HEK293T (cell line): ENCODE measurements at regions not wholly inside any gene's neighbourhood (a gene's known extent, or its start where the extent isn't known, plus 50 kb on each side); places are given as distances from the start of the nearest gene placed in this dataset.

Experiments used
- CTCF ChIA-PET: fragments of 350-600 bp; formaldehyde crosslinking; extraction: SDS; loops from one replicate; lab custom pipeline; 2021; ENCODE audit warnings: antibody characterized with exemption, inconsistent platforms; lab: Yijun Ruan, JAX
- POLR2A ChIA-PET: fragments of 350-600 bp; formaldehyde crosslinking; extraction: SDS; loops from one replicate; lab custom pipeline; 2020; ENCODE audit warnings: antibody characterized with exemption, inconsistent platforms; lab: Yijun Ruan, JAX
- DNase-seq: peaks from one replicate; pipeline ENCODE4 v3.0.0; 2012; ENCODE audit warnings: mixed read lengths; ENCODE audit errors: extremely low spot score
- ARNT ChIP-seq: fragments of 450-650 bp; IDR thresholded peaks from 2 replicates; pipeline ENCODE4 v1.6.1; 2017; ENCODE audit warnings: mild to moderate bottlenecking
- BHLHE40 ChIP-seq: fragments of 450-650 bp; IDR thresholded peaks from 2 replicates; pipeline ENCODE4 v1.6.1; 2016; ENCODE audit warnings: mild to moderate bottlenecking, moderate library complexity, borderline replicate concordance
- CTBP1 ChIP-seq: fragments of 450-650 bp; IDR thresholded peaks from 2 replicates; pipeline ENCODE4 v1.6.1; 2016; ENCODE audit warnings: borderline replicate concordance
- ELF4 ChIP-seq: fragments of 450-650 bp; IDR thresholded peaks from 2 replicates; pipeline ENCODE4 v1.6.1; 2017; ENCODE audit warnings: antibody characterized with exemption
- FOXA1 ChIP-seq: fragments of 450-650 bp; IDR thresholded peaks from 2 replicates; pipeline ENCODE4 v1.6.1; 2016; ENCODE audit warnings: mild to moderate bottlenecking
- FOXK2 ChIP-seq: fragments of 450-650 bp; IDR thresholded peaks from 2 replicates; pipeline ENCODE4 v1.6.1; 2016; ENCODE audit warnings: mild to moderate bottlenecking
- FOXM1 ChIP-seq: fragments of 450-650 bp; IDR thresholded peaks from 2 replicates; pipeline ENCODE4 v1.6.1; 2017; ENCODE audit warnings: mild to moderate bottlenecking, borderline replicate concordance
- HDGF ChIP-seq: fragments of 450-650 bp; IDR thresholded peaks from 2 replicates; pipeline ENCODE4 v1.6.1; 2017; ENCODE audit warnings: antibody characterized with exemption, borderline replicate concordance
- L3MBTL2 ChIP-seq: fragments of 450-650 bp; conservative IDR thresholded peaks from 2 replicates; pipeline ENCODE4 v1.6.1; 2016; ENCODE audit warnings: mild to moderate bottlenecking
- LEF1 ChIP-seq: fragments of 450-650 bp; IDR thresholded peaks from 2 replicates; pipeline ENCODE4 v1.6.1; 2017; ENCODE audit warnings: mild to moderate bottlenecking, borderline replicate concordance
- NFRKB ChIP-seq: fragments of 450-650 bp; IDR thresholded peaks from 2 replicates; pipeline ENCODE4 v1.6.1; 2016; ENCODE audit warnings: mild to moderate bottlenecking, moderate library complexity
- SP1 ChIP-seq: fragments of 450-650 bp; IDR thresholded peaks from 2 replicates; pipeline ENCODE4 v1.6.1; 2017
- SUZ12 ChIP-seq: fragments of 450-650 bp; IDR thresholded peaks from 2 replicates; pipeline ENCODE4 v1.6.1; 2016; ENCODE audit warnings: mild to moderate bottlenecking
- TARDBP ChIP-seq: fragments of 450-650 bp; IDR thresholded peaks from 2 replicates; pipeline ENCODE4 v1.6.1; 2016
- ZNF384 ChIP-seq: fragments of 450-650 bp; IDR thresholded peaks from 2 replicates; pipeline ENCODE4 v1.6.1; 2016
- TF ChIP-seq, protein P1 (sequence below): fragments of 450-650 bp; IDR thresholded peaks from 2 replicates; pipeline ENCODE4 v1.6.1; 2016

DNA sequence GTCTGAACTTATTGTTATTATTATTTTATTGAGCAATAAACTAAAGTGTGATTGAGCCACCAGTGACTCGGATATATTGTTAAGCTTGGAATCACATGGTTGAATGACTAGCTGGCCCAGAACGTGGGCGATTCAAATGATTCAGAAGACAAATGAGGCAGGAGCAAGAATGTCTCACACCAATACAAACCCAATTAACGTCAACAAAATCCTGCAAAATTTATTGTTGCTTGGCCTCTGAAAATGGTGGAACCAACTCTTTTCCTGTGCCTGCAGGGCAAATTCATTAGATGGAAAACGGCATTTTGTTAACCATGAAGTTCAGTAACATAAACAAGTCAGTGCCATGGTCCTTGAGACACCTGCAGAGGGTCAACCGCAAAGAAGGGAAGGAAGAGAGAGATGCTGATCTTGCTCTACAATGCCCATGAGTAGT, 482.0 kb downstream of the SETD4 start:
- POLR2A ChIA-PET: no interaction called here
- CTCF ChIA-PET: interaction anchor here (0.5 to 0.6 kb wide), 2 partner anchors 169 to 685 kb away, joined by 4 to 6 read pairs; no protein-coding TSS in a partner anchor
- no peak for DNase-seq
- TF ChIP-seq SUZ12 (no peak), ZNF384 (no peak), FOXK2 (no peak), ELF4 (no peak), LEF1 (no peak), BHLHE40 (no peak), CTBP1 (no peak), L3MBTL2 (no peak), NFRKB (no peak), FOXM1 (no peak), ARNT (no peak), HDGF (no peak), FOXA1 (no peak), TARDBP (no peak), SP1 (no peak)
- TF ChIP-seq, protein P1, sequence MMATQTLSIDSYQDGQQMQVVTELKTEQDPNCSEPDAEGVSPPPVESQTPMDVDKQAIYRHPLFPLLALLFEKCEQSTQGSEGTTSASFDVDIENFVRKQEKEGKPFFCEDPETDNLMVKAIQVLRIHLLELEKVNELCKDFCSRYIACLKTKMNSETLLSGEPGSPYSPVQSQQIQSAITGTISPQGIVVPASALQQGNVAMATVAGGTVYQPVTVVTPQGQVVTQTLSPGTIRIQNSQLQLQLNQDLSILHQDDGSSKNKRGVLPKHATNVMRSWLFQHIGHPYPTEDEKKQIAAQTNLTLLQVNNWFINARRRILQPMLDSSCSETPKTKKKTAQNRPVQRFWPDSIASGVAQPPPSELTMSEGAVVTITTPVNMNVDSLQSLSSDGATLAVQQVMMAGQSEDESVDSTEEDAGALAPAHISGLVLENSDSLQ: no peak

DNA sequence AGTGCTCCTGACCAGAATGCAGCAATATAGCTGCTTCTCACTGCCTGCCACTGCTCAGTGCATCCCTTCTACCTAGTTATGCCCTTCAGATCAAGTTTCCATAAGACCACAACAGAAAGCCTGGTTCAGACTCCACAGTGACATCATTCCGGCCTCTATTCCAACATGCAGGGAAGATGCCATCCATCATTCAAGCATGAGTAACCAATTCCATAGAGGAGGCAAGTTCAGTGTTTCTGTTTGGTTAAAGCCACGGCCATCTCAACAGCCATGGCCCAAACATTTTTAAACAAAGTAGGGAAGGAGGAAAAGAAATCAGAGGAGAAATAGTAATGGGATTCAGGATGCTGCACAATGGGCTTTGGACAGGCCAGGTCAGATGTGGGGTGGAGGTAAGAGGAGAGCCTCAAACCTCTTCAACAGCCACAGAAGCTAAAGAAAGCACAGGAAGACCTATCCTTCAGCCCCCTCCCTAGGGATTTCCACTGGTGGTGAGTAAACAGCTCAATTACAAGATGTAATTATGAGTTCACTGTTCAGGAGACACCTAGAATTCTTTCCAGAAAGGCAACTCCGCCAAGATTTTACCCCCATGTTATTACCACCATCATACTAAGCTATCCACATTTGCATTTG, 484.9 kb downstream of the SETD4 start:
- POLR2A ChIA-PET: no interaction called here
- DNase-seq: no peak
- CTCF ChIA-PET: no interaction called here
- TF ChIP-seq SP1 (no peak), FOXM1 (no peak), NFRKB (no peak), TARDBP (no peak), FOXA1 (no peak), FOXK2 (no peak), ZNF384 (no peak), CTBP1 (no peak), L3MBTL2 (no peak), ARNT (no peak), HDGF (no peak), ELF4 (no peak), LEF1 (no peak), BHLHE40 (no peak), SUZ12 (no peak)
- TF ChIP-seq, protein P1: no peak

DNA sequence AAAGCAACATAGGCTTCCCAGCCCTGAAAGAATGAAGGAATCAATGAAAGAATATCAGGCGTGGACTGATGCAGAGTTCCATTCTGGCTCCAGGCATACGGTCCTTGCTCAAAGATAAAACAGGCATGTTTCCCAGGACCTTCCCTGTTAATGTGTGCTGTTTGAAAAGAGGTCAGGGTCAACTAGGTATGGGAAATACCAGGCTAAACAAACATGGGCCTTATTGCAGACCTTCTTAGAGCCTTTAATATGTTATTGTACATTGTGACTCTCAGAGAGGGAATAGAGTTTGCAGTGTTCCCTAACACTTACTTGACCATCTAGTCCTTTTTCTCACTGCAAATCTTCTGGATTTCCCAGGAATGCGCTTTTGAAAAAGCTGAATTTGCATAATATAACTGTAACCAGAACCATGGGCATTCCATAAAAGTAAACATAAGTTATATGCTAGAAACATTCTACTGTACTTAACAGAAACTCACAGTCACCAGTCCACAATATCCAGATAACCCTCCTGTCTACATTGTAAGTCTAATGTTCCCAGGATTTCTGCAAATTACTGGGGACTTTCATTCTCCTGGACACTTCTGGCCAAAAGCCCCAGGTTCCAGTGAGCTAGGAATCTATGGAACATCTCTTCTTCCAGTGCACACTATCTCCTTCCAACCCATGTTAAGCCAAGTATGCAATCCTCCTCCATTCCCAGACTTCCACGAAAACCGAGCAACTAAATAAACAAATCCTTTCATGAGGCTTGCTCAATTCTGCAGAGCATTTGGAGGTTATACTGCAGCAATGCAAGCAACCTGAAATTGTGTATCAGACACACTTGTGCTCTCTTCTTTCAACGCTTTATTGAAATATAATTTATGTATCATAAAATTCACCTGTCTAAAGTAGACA, 486.6 kb downstream of the SETD4 start:
- DNase-seq: no peak
- TF ChIP-seq LEF1: no peak
- TF ChIP-seq FOXK2: no peak
- TF ChIP-seq FOXM1: no peak
- no peak for TF ChIP-seq ZNF384
- no peak for TF ChIP-seq ELF4
- TF ChIP-seq ARNT: no peak
- TF ChIP-seq CTBP1: no peak
- TF ChIP-seq L3MBTL2: no peak
- TF ChIP-seq SUZ12: no peak
- TF ChIP-seq FOXA1: no peak
- no peak for TF ChIP-seq SP1
- POLR2A ChIA-PET: no interaction called here
- CTCF ChIA-PET: no interaction called here

DNA sequence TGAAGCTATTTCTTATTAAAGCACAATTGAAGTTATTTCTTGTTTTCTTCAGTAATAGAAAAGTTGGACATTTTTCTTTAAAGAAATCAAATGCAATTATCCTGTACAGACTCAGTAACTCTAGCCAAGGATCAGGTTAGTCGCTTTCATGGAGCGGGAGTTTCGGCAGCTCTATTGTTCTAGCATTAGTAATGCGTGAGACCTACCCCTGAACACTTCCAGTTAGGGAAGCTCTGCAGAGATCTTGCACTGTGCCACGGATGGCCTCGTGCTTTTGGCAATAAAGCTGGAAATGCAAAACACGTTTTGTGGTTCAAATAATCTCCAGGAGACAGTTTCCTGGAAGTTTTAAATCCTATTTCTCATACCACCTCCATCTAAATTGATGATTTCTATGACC, 488.4 kb downstream of the SETD4 start:
- no peak for DNase-seq
- POLR2A ChIA-PET: no interaction called here
- CTCF ChIA-PET: no interaction called here
- no peak for TF ChIP-seq LEF1
- no peak for TF ChIP-seq SP1
- TF ChIP-seq ELF4: no peak
- no peak for TF ChIP-seq ARNT
- no peak for TF ChIP-seq FOXK2
- TF ChIP-seq BHLHE40: no peak
- TF ChIP-seq, protein P1: no peak
- TF ChIP-seq NFRKB: no peak
- TF ChIP-seq ZNF384: no peak
- TF ChIP-seq L3MBTL2: no peak
- TF ChIP-seq FOXM1: no peak
- no peak for TF ChIP-seq CTBP1
- TF ChIP-seq FOXA1: no peak
- no peak for TF ChIP-seq SUZ12
- TF ChIP-seq HDGF: no peak
- no peak for TF ChIP-seq TARDBP

DNA sequence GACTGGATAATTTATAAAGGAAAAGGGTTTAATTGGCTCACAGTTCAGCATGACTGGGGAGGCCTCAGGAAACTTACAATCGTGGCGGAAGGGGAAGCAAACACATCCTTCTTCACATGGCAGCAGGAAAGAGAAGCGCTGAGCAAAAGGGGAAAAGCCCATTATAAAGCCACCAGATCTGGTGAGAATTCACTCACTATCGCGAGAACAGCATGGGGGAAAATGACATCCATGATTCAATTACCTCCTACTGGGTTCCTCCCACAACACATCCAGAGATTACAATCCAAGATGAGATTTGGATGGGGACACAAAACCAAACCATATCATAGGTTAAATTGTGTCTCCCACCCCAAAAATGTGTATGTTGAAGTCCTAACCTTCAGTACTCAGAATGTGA, 491.7 kb downstream of the SETD4 start:
- no peak for DNase-seq
- TF ChIP-seq ELF4 (no peak), BHLHE40 (no peak), L3MBTL2 (no peak), HDGF (no peak)
- POLR2A ChIA-PET: no interaction called here
- CTCF ChIA-PET: no interaction called here
